ENCODE measurements at regions not wholly inside any gene's neighbourhood (a gene's known extent, or its start where the extent isn't known, plus 50 kb on each side); places are given as distances from the start of the nearest gene placed in this dataset.

- Histone ChIP-seq H3K9ac (ENCODE audit: low read length in 5 of 5) (no peak overlapping the region), H3K4me3 (ENCODE audit: low read depth in 1 of 5, low read length in 5 of 5) (no peak overlapping the region), H3K36me3 (ENCODE audit: control insufficient read depth in 5 of 5, insufficient read depth in 5 of 5, low read length in 5 of 5) (no peaks in the 10 kb centered on the region), H3K9me3 (ENCODE audit: control insufficient read depth in 5 of 5, low read length in 5 of 5) (peaks cover 3 to 14% (median 7%) of the 10 kb centered on the region in 5 donors), H3K27ac (ENCODE audit: low read depth, low read length) (no peak overlapping the region), H3K4me1 (ENCODE audit: control insufficient read depth in 5 of 5, insufficient read depth in 5 of 5, low read length in 5 of 5) (no peaks in the 10 kb centered on the region), H3K27me3 (ENCODE audit: control insufficient read depth in 5 of 5, insufficient read depth in 4 of 5, low read length in 5 of 5) (no peaks in the 10 kb centered on the region)
Measured at GRCh38 chr10:84695902-84696301, 367.5 kb downstream of the CCSER2 start.

GRCh38 chr10:84696610-84697009 is 368.2 kb downstream of the CCSER2 start:
- no peak overlapping the region for H3K27ac ChIP-seq (ENCODE audit: low read depth, low read length)
- H3K4me3 ChIP-seq (ENCODE audit: low read depth in 1 of 5, low read length in 5 of 5), result no peak overlapping the region
- H3K36me3 ChIP-seq (ENCODE audit: control insufficient read depth in 5 of 5, insufficient read depth in 5 of 5, low read length in 5 of 5), result no peaks in the 10 kb centered on the region

GRCh38 chr10:84698989-84699388 is 370.6 kb downstream of the CCSER2 start:
- no peaks in the 10 kb centered on the region for H3K27me3 ChIP-seq (ENCODE audit: control insufficient read depth in 5 of 5, insufficient read depth in 4 of 5, low read length in 5 of 5)
- H3K9ac ChIP-seq (ENCODE audit: low read length in 5 of 5), result no peak overlapping the region
- H3K4me3 ChIP-seq (ENCODE audit: low read depth in 1 of 5, low read length in 5 of 5), result no peak overlapping the region
- no peaks in the 10 kb centered on the region for H3K36me3 ChIP-seq (ENCODE audit: control insufficient read depth in 5 of 5, insufficient read depth in 5 of 5, low read length in 5 of 5)
- no peak overlapping the region for H3K27ac ChIP-seq (ENCODE audit: low read depth, low read length)
- H3K4me1 ChIP-seq (ENCODE audit: control insufficient read depth in 5 of 5, insufficient read depth in 5 of 5, low read length in 5 of 5), result no peaks in the 10 kb centered on the region
- no peaks in the 10 kb centered on the region for H3K9me3 ChIP-seq (ENCODE audit: control insufficient read depth in 5 of 5, low read length in 5 of 5)

More at GRCh38 chr10:84696610-84697009, 368.2 kb downstream of the CCSER2 start:
- Histone ChIP-seq H3K27me3 (ENCODE audit: control insufficient read depth in 5 of 5, insufficient read depth in 4 of 5, low read length in 5 of 5) (no peaks in the 10 kb centered on the region), H3K9ac (ENCODE audit: low read length in 5 of 5) (no peak overlapping the region), H3K9me3 (ENCODE audit: control insufficient read depth in 5 of 5, low read length in 5 of 5) (peaks cover 3 to 14% (median 7%) of the 10 kb centered on the region in 5 donors), H3K4me1 (ENCODE audit: control insufficient read depth in 5 of 5, insufficient read depth in 5 of 5, low read length in 5 of 5) (no peaks in the 10 kb centered on the region)

GRCh38 chr10:84700668-84701369 is 372.4 kb downstream of the CCSER2 start:
- Histone ChIP-seq H3K9me3 (ENCODE audit: control insufficient read depth in 5 of 5, low read length in 5 of 5) (no peaks in the 10 kb centered on the region), H3K9ac (ENCODE audit: low read length in 5 of 5) (no peak overlapping the region), H3K27ac (ENCODE audit: low read depth, low read length) (no peak overlapping the region), H3K4me3 (ENCODE audit: low read depth in 1 of 5, low read length in 5 of 5) (no peak overlapping the region), H3K4me1 (ENCODE audit: control insufficient read depth in 5 of 5, insufficient read depth in 5 of 5, low read length in 5 of 5) (no peaks in the 10 kb centered on the region), H3K36me3 (ENCODE audit: control insufficient read depth in 5 of 5, insufficient read depth in 5 of 5, low read length in 5 of 5) (no peaks in the 10 kb centered on the region), H3K27me3 (ENCODE audit: control insufficient read depth in 5 of 5, insufficient read depth in 4 of 5, low read length in 5 of 5) (no peaks in the 10 kb centered on the region)

GRCh38 chr10:84701370-84701720 is 373.0 kb downstream of the CCSER2 start:
- no peak overlapping the region for H3K4me3 ChIP-seq (ENCODE audit: low read depth in 1 of 5, low read length in 5 of 5)
- H3K9me3 ChIP-seq (ENCODE audit: control insufficient read depth in 5 of 5, low read length in 5 of 5), result no peaks in the 10 kb centered on the region
- no peak overlapping the region for H3K27ac ChIP-seq (ENCODE audit: low read depth, low read length)
- no peak overlapping the region for H3K9ac ChIP-seq (ENCODE audit: low read length in 5 of 5)
- H3K27me3 ChIP-seq (ENCODE audit: control insufficient read depth in 5 of 5, insufficient read depth in 4 of 5, low read length in 5 of 5), result no peaks in the 10 kb centered on the region
- no peaks in the 10 kb centered on the region for H3K36me3 ChIP-seq (ENCODE audit: control insufficient read depth in 5 of 5, insufficient read depth in 5 of 5, low read length in 5 of 5)
- H3K4me1 ChIP-seq (ENCODE audit: control insufficient read depth in 5 of 5, insufficient read depth in 5 of 5, low read length in 5 of 5), result no peaks in the 10 kb centered on the region

GRCh38 chr10:84704101-84704500 is 375.7 kb downstream of the CCSER2 start:
- H3K27me3 ChIP-seq (ENCODE audit: control insufficient read depth in 5 of 5, insufficient read depth in 4 of 5, low read length in 5 of 5), result no peaks in the 10 kb centered on the region
- H3K4me3 ChIP-seq (ENCODE audit: low read depth in 1 of 5, low read length in 5 of 5), result no peak overlapping the region
- H3K9me3 ChIP-seq (ENCODE audit: control insufficient read depth in 5 of 5, low read length in 5 of 5), result no peaks in the 10 kb centered on the region
- no peak overlapping the region for H3K9ac ChIP-seq (ENCODE audit: low read length in 5 of 5)
- no peaks in the 10 kb centered on the region for H3K36me3 ChIP-seq (ENCODE audit: control insufficient read depth in 5 of 5, insufficient read depth in 5 of 5, low read length in 5 of 5)
- H3K4me1 ChIP-seq (ENCODE audit: control insufficient read depth in 5 of 5, insufficient read depth in 5 of 5, low read length in 5 of 5), result no peaks in the 10 kb centered on the region
- H3K27ac ChIP-seq (ENCODE audit: low read depth, low read length), result no peak overlapping the region

GRCh38 chr10:84706431-84706830 is 378.0 kb downstream of the CCSER2 start:
- H3K4me3 ChIP-seq (ENCODE audit: low read depth in 1 of 5, low read length in 5 of 5), result no peak overlapping the region
- no peaks in the 10 kb centered on the region for H3K9me3 ChIP-seq (ENCODE audit: control insufficient read depth in 5 of 5, low read length in 5 of 5)
- H3K27ac ChIP-seq (ENCODE audit: low read depth, low read length), result no peak overlapping the region
- no peak overlapping the region for H3K9ac ChIP-seq (ENCODE audit: low read length in 5 of 5)
- H3K36me3 ChIP-seq (ENCODE audit: control insufficient read depth in 5 of 5, insufficient read depth in 5 of 5, low read length in 5 of 5), result no peaks in the 10 kb centered on the region
- H3K4me1 ChIP-seq (ENCODE audit: control insufficient read depth in 5 of 5, insufficient read depth in 5 of 5, low read length in 5 of 5), result no peaks in the 10 kb centered on the region
- no peaks in the 10 kb centered on the region for H3K27me3 ChIP-seq (ENCODE audit: control insufficient read depth in 5 of 5, insufficient read depth in 4 of 5, low read length in 5 of 5)

- Histone ChIP-seq H3K27me3 (ENCODE audit: control insufficient read depth in 5 of 5, insufficient read depth in 4 of 5, low read length in 5 of 5) (no peaks in the 10 kb centered on the region), H3K9ac (ENCODE audit: low read length in 5 of 5) (no peak overlapping the region), H3K4me3 (ENCODE audit: low read depth in 1 of 5, low read length in 5 of 5) (no peak overlapping the region), H3K36me3 (ENCODE audit: control insufficient read depth in 5 of 5, insufficient read depth in 5 of 5, low read length in 5 of 5) (no peaks in the 10 kb centered on the region), H3K27ac (ENCODE audit: low read depth, low read length) (no peak overlapping the region), H3K9me3 (ENCODE audit: control insufficient read depth in 5 of 5, low read length in 5 of 5) (no peaks in the 10 kb centered on the region), H3K4me1 (ENCODE audit: control insufficient read depth in 5 of 5, insufficient read depth in 5 of 5, low read length in 5 of 5) (no peaks in the 10 kb centered on the region)
Measured at GRCh38 chr10:84706875-84707274, 378.5 kb downstream of the CCSER2 start.

- Histone ChIP-seq H3K9ac (ENCODE audit: low read length in 5 of 5) (no peak overlapping the region), H3K27me3 (ENCODE audit: control insufficient read depth in 5 of 5, insufficient read depth in 4 of 5, low read length in 5 of 5) (no peaks in the 10 kb centered on the region), H3K9me3 (ENCODE audit: control insufficient read depth in 5 of 5, low read length in 5 of 5) (peaks cover 0 to 2% (median 0%) of the 10 kb centered on the region in 5 donors), H3K36me3 (ENCODE audit: control insufficient read depth in 5 of 5, insufficient read depth in 5 of 5, low read length in 5 of 5) (no peaks in the 10 kb centered on the region), H3K4me3 (ENCODE audit: low read depth in 1 of 5, low read length in 5 of 5) (no peak overlapping the region), H3K27ac (ENCODE audit: low read depth, low read length) (no peak overlapping the region), H3K4me1 (ENCODE audit: control insufficient read depth in 5 of 5, insufficient read depth in 5 of 5, low read length in 5 of 5) (no peaks in the 10 kb centered on the region)
Measured at GRCh38 chr10:84715911-84716310, 387.5 kb downstream of the CCSER2 start.

- H3K27me3 ChIP-seq (ENCODE audit: control insufficient read depth in 5 of 5, insufficient read depth in 4 of 5, low read length in 5 of 5), result no peaks in the 10 kb centered on the region
- H3K36me3 ChIP-seq (ENCODE audit: control insufficient read depth in 5 of 5, insufficient read depth in 5 of 5, low read length in 5 of 5), result no peaks in the 10 kb centered on the region
- H3K27ac ChIP-seq (ENCODE audit: low read depth, low read length), result no peak overlapping the region
- no peaks in the 10 kb centered on the region for H3K4me1 ChIP-seq (ENCODE audit: control insufficient read depth in 5 of 5, insufficient read depth in 5 of 5, low read length in 5 of 5)
- no peak overlapping the region for H3K4me3 ChIP-seq (ENCODE audit: low read depth in 1 of 5, low read length in 5 of 5)
- no peak overlapping the region for H3K9ac ChIP-seq (ENCODE audit: low read length in 5 of 5)
- H3K9me3 ChIP-seq (ENCODE audit: control insufficient read depth in 5 of 5, low read length in 5 of 5), result peaks cover 0 to 2% (median 0%) of the 10 kb centered on the region in 5 donors
Measured at GRCh38 chr10:84718877-84719616, 390.7 kb downstream of the CCSER2 start.

All from subcutaneous abdominal adipose tissue (tissue), 5 donors.